ENCODE measurements at regions not wholly inside any gene's neighbourhood (a gene's known extent, or its start where the extent isn't known, plus 50 kb on each side); places are given as distances from the start of the nearest gene placed in this dataset.

- Histone ChIP-seq H3K36me3 (ENCODE audit: control insufficient read depth in 1 of 2, insufficient read depth in 2 of 2, low read length in 2 of 2) (no peaks in the 10 kb centered on the region), H3K4me1 (ENCODE audit: control insufficient read depth in 1 of 2, insufficient read depth in 2 of 2, low read length in 2 of 2) (no peaks in the 10 kb centered on the region), H3K9ac (ENCODE audit: low read length) (no peak overlapping the region), H3K4me3 (replicated peaks in 1 of 2; ENCODE audit: low read depth in 1 of 2, low read length in 2 of 2) (no peak overlapping the region), H3K9me2 (ENCODE audit: insufficient read depth) (no peaks in the 10 kb centered on the region), H4K20me1 (ENCODE audit: insufficient read depth) (no peaks in the 10 kb centered on the region), H3K27me3 (ENCODE audit: insufficient read depth, low read length) (no peaks in the 10 kb centered on the region), H2AFZ (ENCODE audit: low read depth, low read length, poor library complexity, severe bottlenecking) (no peak overlapping the region), H3K27ac (ENCODE audit: low read depth, low read length) (no peak overlapping the region), H3K9me3 (ENCODE audit: control insufficient read depth in 1 of 2, insufficient read depth in 1 of 2, low read depth in 1 of 2, low read length in 2 of 2) (no peaks in the 10 kb centered on the region; a peak in 1 of 4 replicates), H3K4me2 (ENCODE audit: low read length) (no peak overlapping the region), H3K79me2 (ENCODE audit: insufficient read depth, low read length) (no peaks in the 10 kb centered on the region)
- no peak for ATAC-seq
- intact Hi-C loops (cut with micrococcal nuclease) = no loop called here
- ChIA-PET CTCF (no interaction called here), POLR2A (no interaction called here), RAD21 (ENCODE audit: low non-redundant PET in 1 of 2, low total read pairs in 2 of 2, uncharacterized antibody in 2 of 2, unreplicated experiment in 2 of 2) (no interaction called here)
- no TSS peak for BruUV-seq (replicated peaks)
- DNase-seq (ENCODE audit: low read depth, low spot score) = no peak
- TF ChIP-seq ZBTB33 (IDR thresholded peaks at IDR 0.05; ENCODE audit: extremely low read depth, insufficient replicate concordance, low read length) (no peak), TCF7L2 (IDR thresholded peaks at IDR 0.05; ENCODE audit: borderline replicate concordance, extremely low read depth, insufficient read depth, insufficient read length) (no peak), CBX3 (IDR thresholded peaks at IDR 0.05; ENCODE audit: low read depth) (no peak), CEBPB (IDR thresholded peaks at IDR 0.05; ENCODE audit: low read depth) (no peak), CTCF (IDR thresholded peaks at IDR 0.05 in 2 of 3, conservative IDR thresholded peaks at IDR 0.05 in 1 of 3; ENCODE audit: borderline replicate concordance in 1 of 3, insufficient read depth in 1 of 3, low read depth in 2 of 3, low read length in 2 of 3) (no peak)
Measured at GRCh38 chr5:155460501-155460931, 447.0 kb downstream of the KIF4B start.
